H1 (cell line): ENCODE measurements at regions not wholly inside any gene's neighbourhood (a gene's known extent, or its start where the extent isn't known, plus 50 kb on each side); places are given as distances from the start of the nearest gene placed in this dataset.

Experiments used
- CTCF ChIA-PET: fragments of 300-600 bp; sonication (Branson Sonifier 250); formaldehyde crosslinking; loops from one replicate; lab custom pipeline; 2021; ENCODE audit not compliant: partially characterized antibody; lab: Charles Lee
- POLR2A ChIA-PET: fragments of 300-600 bp; sonication (Branson Sonifier 250); formaldehyde crosslinking; loops from one replicate; lab custom pipeline; 2021; ENCODE audit warnings: inconsistent platforms; ENCODE audit not compliant: partially characterized antibody; lab: Charles Lee
- DNase-seq, 2 experiments: peaks; one replicate each; pipeline versions ENCODE4 v3.0.0 to v3.0.0-alpha.2; 2010 to 2022; ENCODE audit warnings: low spot score in 2 of 2, low read depth in 1 of 2, mixed read lengths in 1 of 2
- FAIRE-seq: peaks from 2 replicates; lab custom pipeline; 2011; peaks lifted over from hg19 to GRCh38; lab: Jason Lieb, UNC
- H2AFZ ChIP-seq: 2 replicates; pipeline ENCODE4 v1.8.1; 2012; ENCODE audit warnings: low read length, inconsistent platforms
- H2AK5ac ChIP-seq: 2 replicates; pipeline ENCODE4 v1.6.1; 2013; ENCODE audit warnings: low read depth, low read length
- H2BK120ac ChIP-seq: replicated peaks from 2 replicates; pipeline ENCODE3; 2013; ENCODE audit warnings: low read depth, low read length, inconsistent platforms
- H2BK12ac ChIP-seq: 2 replicates; pipeline ENCODE4 v1.6.1; 2013; ENCODE audit warnings: low read depth, low read length
- H2BK15ac ChIP-seq: 2 replicates; pipeline ENCODE4 v1.6.1; 2013; ENCODE audit warnings: low read length
- H2BK20ac ChIP-seq: 2 replicates; pipeline ENCODE4 v1.6.1; 2013; ENCODE audit warnings: low read length
- H2BK5ac ChIP-seq: 2 replicates; pipeline ENCODE4 v1.6.1; 2013; ENCODE audit warnings: low read depth, low read length
- H3K14ac ChIP-seq: 2 replicates; pipeline ENCODE4 v1.6.1; 2013; ENCODE audit warnings: inconsistent platforms; ENCODE audit not compliant: insufficient read length
- H3K18ac ChIP-seq: 2 replicates; pipeline ENCODE4 v1.6.1; 2013; ENCODE audit warnings: low read length; ENCODE audit errors: extremely low read depth
- H3K23ac ChIP-seq: 2 replicates; pipeline ENCODE4 v1.6.1; 2013; ENCODE audit warnings: inconsistent platforms; ENCODE audit not compliant: insufficient read length
- H3K23me2 ChIP-seq: 2 replicates; pipeline ENCODE4 v1.6.1; 2013; ENCODE audit warnings: low read depth, low read length
- H3K27ac ChIP-seq: 2 replicates; pipeline ENCODE4 v1.6.1; 2011; ENCODE audit warnings: low read depth, low read length, inconsistent platforms
- H3K27me3 ChIP-seq, 4 experiments: replicated peaks in 1 of 4; 1 replicate in 1 of 4; 2 replicates in 3 of 4; pipeline versions ENCODE4 v1.6.1 to v1.8.1; 2011 to 2013; ENCODE audit warnings: low read length in 3 of 4, mild to moderate bottlenecking in 3 of 4, inconsistent platforms in 2 of 4, mixed read lengths in 2 of 4, moderate library complexity in 1 of 4; ENCODE audit not compliant: control insufficient read depth in 3 of 4, insufficient read depth in 3 of 4; ENCODE audit errors: extremely low read depth in 1 of 4
- H3K36me3 ChIP-seq, 4 experiments: 2 replicates each; pipeline versions ENCODE4 v1.6.1 to v1.8.1; 2011 to 2013; ENCODE audit warnings: mild to moderate bottlenecking in 4 of 4, low read length in 3 of 4, moderate library complexity in 2 of 4, control low read depth in 1 of 4, inconsistent platforms in 1 of 4; ENCODE audit not compliant: insufficient read depth in 4 of 4, control insufficient read depth in 2 of 4
- H3K4ac ChIP-seq: replicated peaks from 2 replicates; pipeline ENCODE3; 2013; ENCODE audit warnings: low read length, low read depth, mixed read lengths, inconsistent platforms; ENCODE audit not compliant: insufficient read length
- H3K4me1 ChIP-seq, 4 experiments: replicated peaks in 1 of 4; 1 replicate in 1 of 4; 2 replicates in 3 of 4; pipeline versions ENCODE4 v1.6.1 to v1.8.1; 2011 to 2013; ENCODE audit warnings: low read length in 3 of 4, inconsistent platforms in 2 of 4, mixed read lengths in 1 of 4; ENCODE audit not compliant: insufficient read depth in 4 of 4, control insufficient read depth in 3 of 4
- H3K4me2 ChIP-seq, 2 experiments: 2 replicates each; pipeline versions ENCODE4 v1.6.1 to v1.8.1; 2011 to 2013; ENCODE audit warnings: low read depth in 2 of 2, low read length in 2 of 2, control low read depth in 1 of 2, inconsistent platforms in 1 of 2, mild to moderate bottlenecking in 1 of 2; ENCODE audit not compliant: insufficient read depth in 1 of 2
- H3K4me3 ChIP-seq, 4 experiments: fragments of 200-600, 300-600 bp in 1 of 4; sonication (generic), shearing (Covaris generic), sonication (Bioruptor Twin) in 1 of 4; 2 replicates each; pipeline versions ENCODE4 v1.5.1 to v1.8.1; 2011 to 2016; ENCODE audit warnings: low read length in 4 of 4, low read depth in 3 of 4, control low read depth in 2 of 4, inconsistent platforms in 2 of 4, mild to moderate bottlenecking in 2 of 4, mixed read lengths in 1 of 4, moderate library complexity in 1 of 4; ENCODE audit not compliant: insufficient read depth in 2 of 4; ENCODE audit errors: extremely low read depth in 1 of 4
- H3K56ac ChIP-seq: replicated peaks from 2 replicates; pipeline ENCODE3; 2013; ENCODE audit warnings: low read depth, mild to moderate bottlenecking, mixed read lengths, low read length, inconsistent platforms; ENCODE audit not compliant: insufficient read length
- H3K79me1 ChIP-seq: 2 replicates; pipeline ENCODE4 v1.6.1; 2013; ENCODE audit warnings: low read depth, low read length, control low read depth
- H3K79me2 ChIP-seq, 2 experiments: 2 replicates each; pipeline versions ENCODE4 v1.6.1 to v1.8.1; 2012 to 2013; ENCODE audit warnings: low read length in 2 of 2, mild to moderate bottlenecking in 2 of 2, inconsistent platforms in 1 of 2; ENCODE audit not compliant: insufficient read depth in 2 of 2, control insufficient read depth in 1 of 2
- H3K9ac ChIP-seq, 4 experiments: replicated peaks in 1 of 4; 1 replicate in 1 of 4; 2 replicates in 3 of 4; pipeline versions ENCODE4 v1.6.1 to v1.8.1; 2011 to 2013; ENCODE audit warnings: low read depth in 3 of 4, low read length in 3 of 4, control low read depth in 2 of 4, mild to moderate bottlenecking in 2 of 4, moderate library complexity in 2 of 4, inconsistent platforms in 1 of 4; ENCODE audit errors: extremely low read depth in 1 of 4
- H3K9me3 ChIP-seq, 2 experiments: 2 replicates each; pipeline versions ENCODE4 v1.6.1 to v1.8.1; 2012 to 2013; ENCODE audit warnings: mild to moderate bottlenecking in 2 of 2, moderate library complexity in 2 of 2, control low read depth in 1 of 2, inconsistent platforms in 1 of 2, low read depth in 1 of 2, low read length in 1 of 2, mixed read lengths in 1 of 2; ENCODE audit not compliant: insufficient read depth in 2 of 2
- H4K20me1 ChIP-seq, 2 experiments: replicated peaks in 1 of 2; 2 replicates each; pipeline versions ENCODE3 to v1.8.1; 2011 to 2013; ENCODE audit warnings: inconsistent platforms in 2 of 2, low read length in 2 of 2, mild to moderate bottlenecking in 1 of 2; ENCODE audit not compliant: insufficient read depth in 2 of 2, control insufficient read depth in 1 of 2
- H4K5ac ChIP-seq: 2 replicates; pipeline ENCODE4 v1.6.1; 2013; ENCODE audit warnings: low read length, low read depth, mixed read lengths, inconsistent platforms; ENCODE audit not compliant: insufficient read length
- H4K8ac ChIP-seq: 2 replicates; pipeline ENCODE4 v1.8.0; 2013; ENCODE audit warnings: mild to moderate bottlenecking, moderate library complexity, low read length, inconsistent platforms; ENCODE audit not compliant: insufficient read depth; ENCODE audit errors: extremely low read depth
- H4K91ac ChIP-seq: replicated peaks from 2 replicates; pipeline ENCODE3; 2013; ENCODE audit warnings: low read length, mixed read lengths, inconsistent platforms; ENCODE audit not compliant: insufficient read length
- CREB1 ChIP-seq: IDR thresholded peaks from 2 replicates; pipeline ENCODE4 v1.6.1; 2012; ENCODE audit warnings: inconsistent platforms
- SRF ChIP-seq: IDR thresholded peaks from 2 replicates; pipeline ENCODE4 v1.6.1; 2011; ENCODE audit warnings: mild to moderate bottlenecking, low read depth, low read length, moderate library complexity
- TEAD4 ChIP-seq: IDR thresholded peaks from 2 replicates; pipeline ENCODE4 v1.6.1; 2012; ENCODE audit warnings: low read depth, low read length, inconsistent platforms, mixed read lengths
- YY1 ChIP-seq: IDR thresholded peaks from 2 replicates; pipeline ENCODE4 v1.6.1; 2011; ENCODE audit warnings: low read depth, mild to moderate bottlenecking, low read length
- WGBS, 2 experiments: shearing (Covaris generic) in 1 of 2; methylation state at CpG; one replicate each; pipeline versions ENCODE4 v1.1.6 to v1.1.7; 2013 to 2015; ENCODE audit warnings: low lambda C conversion rate in 2 of 2, mixed read lengths in 2 of 2, inconsistent platforms in 1 of 2, low coverage in 1 of 2, missing lambda C conversion rate in 1 of 2; ENCODE audit not compliant: insufficient replicate concordance in 2 of 2, insufficient coverage in 1 of 2, insufficient read length in 1 of 2; ENCODE audit errors: extremely low coverage in 1 of 2, missing lambda C conversion rate in 1 of 2; 5-methylcytosine and 5-hydroxymethylcytosine counted together

DNA sequence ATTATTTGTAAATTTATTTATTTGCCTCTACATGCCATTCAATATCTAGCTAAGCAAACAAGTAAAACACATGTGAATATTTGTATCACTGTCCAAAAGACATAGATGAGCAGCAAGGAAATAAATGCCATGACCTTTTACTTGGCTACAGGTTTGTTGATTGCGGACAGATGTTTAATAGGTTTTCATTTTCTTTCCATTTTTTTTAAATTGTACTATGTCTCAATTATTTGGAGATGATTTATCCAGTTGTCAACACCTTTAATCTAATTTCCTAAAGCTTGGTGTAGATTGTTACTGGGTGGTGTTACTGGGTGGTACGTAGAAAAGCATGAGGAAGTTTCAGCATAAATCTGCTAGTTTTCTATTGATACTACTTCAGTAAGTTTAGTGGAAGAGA, 560.6 kb upstream of the SPRY2 start:
- Histone ChIP-seq H3K79me2 (no peaks in the 10 kb centered on the region), H2BK120ac (no peak overlapping the region), H3K9me3 (no peaks in the 10 kb centered on the region), H2BK15ac (no peak overlapping the region), H4K91ac (no peak overlapping the region), H4K20me1 (no peaks in the 10 kb centered on the region), H3K23ac (no peak overlapping the region), H4K8ac (no peak overlapping the region), H2BK5ac (no peak overlapping the region), H2AFZ (no peak overlapping the region), H3K23me2 (no peaks in the 10 kb centered on the region)
- POLR2A ChIA-PET = no interaction called here
- no peak for TF ChIP-seq CREB1
- TF ChIP-seq TEAD4 = no peak
- TF ChIP-seq SRF = no peak
- TF ChIP-seq YY1 = no peak
- TF ChIP-seq, all 59 proteins: peak for 0
- Histone ChIP-seq H3K79me1 (no peaks in the 10 kb centered on the region), H3K56ac (no peak overlapping the region), H3K36me3 (no peaks in the 10 kb centered on the region; a peak in 1 of 8 replicates), H3K27me3 (no peaks in the 10 kb centered on the region), H3K27ac (no peak overlapping the region), H3K4me2 (no peak overlapping the region), H3K4me3 (no peak overlapping the region), H2AK5ac (no peak overlapping the region), H3K14ac (no peak overlapping the region), H2BK12ac (no peak overlapping the region), H3K18ac (no peak overlapping the region), H3K9ac (no peak overlapping the region), H3K4ac (no peak overlapping the region), H4K5ac (no peak overlapping the region), H3K4me1 (no peaks in the 10 kb centered on the region), H2BK20ac (no peak overlapping the region)
- CTCF ChIA-PET = no interaction called here
- no peak for DNase-seq
- WGBS, 2 experiments = 95% methylated on average over 2 of the region's 2 CpGs; no CpG with 5 or more reads in 1 of the 2 experiments
- FAIRE-seq = no peak
